Suprapubic skin (tissue), 4 donors: ENCODE measurements at regions not wholly inside any gene's neighbourhood (a gene's known extent, or its start where the extent isn't known, plus 50 kb on each side); places are given as distances from the start of the nearest gene placed in this dataset.

ENCODE experiments used
- EP300 ChIP-seq: sonication (generic); formaldehyde crosslinking; IDR thresholded peaks from one replicate; pipeline ENCODE4 v1.6.1; 2017; ENCODE audit warnings: antibody characterized with exemption
- POLR2A ChIP-seq, 2 donors: fragments of 450-650 bp; IDR thresholded peaks; one replicate each; pipeline ENCODE4 v1.6.1; 2017; ENCODE audit warnings: antibody characterized with exemption in 2 of 2, mild to moderate bottlenecking in 2 of 2, moderate library complexity in 2 of 2
- POLR2AphosphoS5 ChIP-seq, 3 donors: sonication (generic); formaldehyde crosslinking; IDR thresholded peaks; one replicate each; pipeline ENCODE4 v1.6.1; 2017; ENCODE audit warnings: antibody characterized with exemption in 3 of 3
- TF ChIP-seq, protein P1 (sequence below), 2 donors: fragments of 200-600 bp in 1 of 2; fragments of 450-650 bp in 1 of 2; sonication (generic) in 1 of 2; IDR thresholded peaks; one replicate each; pipeline ENCODE4 v1.5.1; 2016 to 2019; ENCODE audit warnings: antibody characterized with exemption in 2 of 2, mild to moderate bottlenecking in 1 of 2, moderate library complexity in 1 of 2

DNA sequence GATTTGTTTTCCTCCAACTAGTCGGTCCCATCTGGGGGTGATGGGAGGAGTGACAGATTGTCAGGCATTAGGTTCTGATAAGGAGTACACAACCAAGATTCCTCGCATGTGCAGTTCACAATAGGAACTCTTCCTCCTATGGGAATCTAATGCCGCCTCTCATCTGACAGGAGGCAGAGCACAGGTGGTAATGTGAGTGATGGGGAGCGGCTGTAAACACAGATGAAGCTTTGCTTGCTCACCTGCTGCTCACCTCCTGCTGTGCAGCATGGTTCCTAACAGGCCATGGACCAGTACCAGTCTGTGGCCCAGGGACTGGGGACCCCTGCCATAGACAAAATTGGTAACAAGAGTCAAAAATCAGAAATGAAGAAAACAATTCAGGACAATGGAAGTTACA lies 173.3 kb upstream of the HMHB1 start:
- TF ChIP-seq POLR2AphosphoS5 (IDR thresholded peaks at IDR 0.05) (no peak), POLR2A (IDR thresholded peaks at IDR 0.05) (no peak), EP300 (no peak)
- TF ChIP-seq, protein P1, sequence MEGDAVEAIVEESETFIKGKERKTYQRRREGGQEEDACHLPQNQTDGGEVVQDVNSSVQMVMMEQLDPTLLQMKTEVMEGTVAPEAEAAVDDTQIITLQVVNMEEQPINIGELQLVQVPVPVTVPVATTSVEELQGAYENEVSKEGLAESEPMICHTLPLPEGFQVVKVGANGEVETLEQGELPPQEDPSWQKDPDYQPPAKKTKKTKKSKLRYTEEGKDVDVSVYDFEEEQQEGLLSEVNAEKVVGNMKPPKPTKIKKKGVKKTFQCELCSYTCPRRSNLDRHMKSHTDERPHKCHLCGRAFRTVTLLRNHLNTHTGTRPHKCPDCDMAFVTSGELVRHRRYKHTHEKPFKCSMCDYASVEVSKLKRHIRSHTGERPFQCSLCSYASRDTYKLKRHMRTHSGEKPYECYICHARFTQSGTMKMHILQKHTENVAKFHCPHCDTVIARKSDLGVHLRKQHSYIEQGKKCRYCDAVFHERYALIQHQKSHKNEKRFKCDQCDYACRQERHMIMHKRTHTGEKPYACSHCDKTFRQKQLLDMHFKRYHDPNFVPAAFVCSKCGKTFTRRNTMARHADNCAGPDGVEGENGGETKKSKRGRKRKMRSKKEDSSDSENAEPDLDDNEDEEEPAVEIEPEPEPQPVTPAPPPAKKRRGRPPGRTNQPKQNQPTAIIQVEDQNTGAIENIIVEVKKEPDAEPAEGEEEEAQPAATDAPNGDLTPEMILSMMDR (IDR thresholded peaks at IDR 0.05): no peak
